WTC11 (cell line): ENCODE measurements at regions not wholly inside any gene's neighbourhood (a gene's known extent, or its start where the extent isn't known, plus 50 kb on each side); places are given as distances from the start of the nearest gene placed in this dataset.

Source experiments
- ATAC-seq: fragments of 200-7000 bp; cut with Tn5 transposase; 2 replicates; pipeline ENCODE4 v1.10.0; 2021; ENCODE audit warnings: mild to moderate bottlenecking, moderate library complexity
- CTCF ChIA-PET: fragments of 300-600 bp; sonication (Branson Sonifier 250); formaldehyde crosslinking; loops from one replicate; lab custom pipeline; 2021; ENCODE audit warnings: antibody characterized with exemption; lab: Charles Lee
- POLR2A ChIA-PET: fragments of 350-600 bp; sonication (Branson Sonifier 250); formaldehyde crosslinking; loops from one replicate; lab custom pipeline; 2021; ENCODE audit warnings: antibody characterized with exemption; lab: Charles Lee
- DNase-seq: peaks from one replicate; pipeline ENCODE4 v3.0.0; 2021; ENCODE audit warnings: low spot score
- H3K27ac Mint-ChIP-seq: 2 replicates; pipeline ENCODE4 v1.8.0; 2021; ENCODE audit warnings: mixed read lengths
- H3K27me3 Mint-ChIP-seq: 2 replicates; pipeline ENCODE4 v1.8.0; 2021; ENCODE audit warnings: low read depth, mild to moderate bottlenecking, moderate library complexity, mixed read lengths
- H3K36me3 Mint-ChIP-seq: 2 replicates; pipeline ENCODE4 v1.8.0; 2021; ENCODE audit warnings: mixed read lengths
- H3K4me1 Mint-ChIP-seq: 2 replicates; pipeline ENCODE4 v1.8.0; 2022; ENCODE audit warnings: mixed read lengths
- H3K4me3 Mint-ChIP-seq: 2 replicates; pipeline ENCODE4 v1.8.0; 2021; ENCODE audit warnings: mild to moderate bottlenecking, moderate library complexity, mixed read lengths
- H3K9me3 Mint-ChIP-seq: 2 replicates; pipeline ENCODE4 v1.8.0; 2021; ENCODE audit warnings: mixed read lengths
- FOXJ3 ChIP-seq: sonication (generic); formaldehyde crosslinking; IDR thresholded peaks from 2 replicates; pipeline ENCODE4 v1.9.0; 2021; ENCODE audit warnings: missing genetic modification reagents, mild to moderate bottlenecking, borderline replicate concordance
- NR1H2 ChIP-seq: sonication (generic); formaldehyde crosslinking; IDR thresholded peaks from 2 replicates; pipeline ENCODE4 v1.9.0; 2021; ENCODE audit warnings: mild to moderate bottlenecking, moderate library complexity, missing genetic modification reagents
- OVOL2 ChIP-seq: fragments of 250-450 bp; sonication (Bioruptor Pico); IDR thresholded peaks from 2 replicates; pipeline ENCODE4 v1.9.0; 2021; ENCODE audit warnings: mild to moderate bottlenecking, borderline replicate concordance
- PREB ChIP-seq: sonication (generic); formaldehyde crosslinking; IDR thresholded peaks from 2 replicates; pipeline ENCODE4 v1.8.1; 2022; ENCODE audit warnings: mild to moderate bottlenecking, missing genetic modification reagents, moderate library complexity, borderline replicate concordance
- PRRX2 ChIP-seq: fragments of 250-450 bp; sonication (Bioruptor Pico); IDR thresholded peaks from 2 replicates; pipeline ENCODE4 v1.8.0; 2021; ENCODE audit warnings: mild to moderate bottlenecking
- SMAD4 ChIP-seq: sonication (generic); formaldehyde crosslinking; IDR thresholded peaks from 2 replicates; pipeline ENCODE4 v1.8.0; 2022; ENCODE audit warnings: mild to moderate bottlenecking, missing genetic modification reagents
- TEAD1 ChIP-seq: sonication (generic); formaldehyde crosslinking; IDR thresholded peaks from 2 replicates; pipeline ENCODE4 v1.8.0; 2022; ENCODE audit warnings: mild to moderate bottlenecking, missing genetic modification reagents
- ZBTB43 ChIP-seq: sonication (generic); formaldehyde crosslinking; IDR thresholded peaks from 2 replicates; pipeline ENCODE4 v1.8.1; 2023; ENCODE audit warnings: mild to moderate bottlenecking, missing genetic modification reagents
- ZNF138 ChIP-seq: sonication (generic); formaldehyde crosslinking; conservative IDR thresholded peaks from 2 replicates; pipeline ENCODE4 v1.8.1; 2022; ENCODE audit warnings: mild to moderate bottlenecking, moderate library complexity, missing genetic modification reagents
- ZNF671 ChIP-seq: fragments of 250-450 bp; sonication (Bioruptor Pico); IDR thresholded peaks from 2 replicates; pipeline ENCODE4 v1.8.0; 2021; ENCODE audit warnings: mild to moderate bottlenecking
- TF ChIP-seq, protein P1 (sequence below): fragments of 250-450 bp; sonication (Bioruptor Pico); IDR thresholded peaks from 2 replicates; pipeline ENCODE4 v1.9.0; 2021; ENCODE audit warnings: mild to moderate bottlenecking, borderline replicate concordance
- TF ChIP-seq, protein P2 (sequence below): sonication (generic); formaldehyde crosslinking; IDR thresholded peaks from 2 replicates; pipeline ENCODE4 v1.8.0; 2022; ENCODE audit warnings: missing genetic modification reagents
- TF ChIP-seq, protein P3 (sequence below): sonication (generic); formaldehyde crosslinking; IDR thresholded peaks from 2 replicates; pipeline ENCODE4 v1.8.1; 2023; ENCODE audit warnings: mild to moderate bottlenecking, missing genetic modification reagents, borderline replicate concordance
- TF ChIP-seq, protein P4 (sequence below): sonication (generic); formaldehyde crosslinking; IDR thresholded peaks from 2 replicates; pipeline ENCODE4 v1.8.0; 2022; ENCODE audit warnings: mild to moderate bottlenecking, missing genetic modification reagents
- TF ChIP-seq, protein P5 (sequence below): sonication (generic); formaldehyde crosslinking; IDR thresholded peaks from 2 replicates; pipeline ENCODE4 v1.8.0; 2023; ENCODE audit warnings: missing genetic modification reagents, mild to moderate bottlenecking, borderline replicate concordance

DNA sequence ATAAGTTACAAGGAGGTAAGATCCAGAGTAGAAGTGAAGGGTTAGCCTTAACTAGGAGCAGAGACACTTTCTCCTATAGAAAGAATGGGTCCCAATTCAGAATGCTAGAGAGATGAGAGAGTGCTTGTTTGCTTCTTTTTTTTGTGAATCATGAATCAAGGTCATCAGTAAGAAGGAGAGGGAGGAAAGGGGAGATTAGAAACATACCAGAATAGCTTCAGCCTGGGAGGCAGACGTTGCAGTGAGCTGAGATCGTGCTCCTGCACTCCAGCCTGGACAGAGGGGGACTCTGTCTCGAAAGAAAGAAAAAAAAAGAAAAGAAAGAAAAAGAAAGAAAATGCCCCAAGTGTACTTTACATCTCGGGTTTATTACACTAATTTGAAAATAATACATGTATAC lies 55.8 kb upstream of the SLC35F5 start (continued):
- TF ChIP-seq, protein P1, sequence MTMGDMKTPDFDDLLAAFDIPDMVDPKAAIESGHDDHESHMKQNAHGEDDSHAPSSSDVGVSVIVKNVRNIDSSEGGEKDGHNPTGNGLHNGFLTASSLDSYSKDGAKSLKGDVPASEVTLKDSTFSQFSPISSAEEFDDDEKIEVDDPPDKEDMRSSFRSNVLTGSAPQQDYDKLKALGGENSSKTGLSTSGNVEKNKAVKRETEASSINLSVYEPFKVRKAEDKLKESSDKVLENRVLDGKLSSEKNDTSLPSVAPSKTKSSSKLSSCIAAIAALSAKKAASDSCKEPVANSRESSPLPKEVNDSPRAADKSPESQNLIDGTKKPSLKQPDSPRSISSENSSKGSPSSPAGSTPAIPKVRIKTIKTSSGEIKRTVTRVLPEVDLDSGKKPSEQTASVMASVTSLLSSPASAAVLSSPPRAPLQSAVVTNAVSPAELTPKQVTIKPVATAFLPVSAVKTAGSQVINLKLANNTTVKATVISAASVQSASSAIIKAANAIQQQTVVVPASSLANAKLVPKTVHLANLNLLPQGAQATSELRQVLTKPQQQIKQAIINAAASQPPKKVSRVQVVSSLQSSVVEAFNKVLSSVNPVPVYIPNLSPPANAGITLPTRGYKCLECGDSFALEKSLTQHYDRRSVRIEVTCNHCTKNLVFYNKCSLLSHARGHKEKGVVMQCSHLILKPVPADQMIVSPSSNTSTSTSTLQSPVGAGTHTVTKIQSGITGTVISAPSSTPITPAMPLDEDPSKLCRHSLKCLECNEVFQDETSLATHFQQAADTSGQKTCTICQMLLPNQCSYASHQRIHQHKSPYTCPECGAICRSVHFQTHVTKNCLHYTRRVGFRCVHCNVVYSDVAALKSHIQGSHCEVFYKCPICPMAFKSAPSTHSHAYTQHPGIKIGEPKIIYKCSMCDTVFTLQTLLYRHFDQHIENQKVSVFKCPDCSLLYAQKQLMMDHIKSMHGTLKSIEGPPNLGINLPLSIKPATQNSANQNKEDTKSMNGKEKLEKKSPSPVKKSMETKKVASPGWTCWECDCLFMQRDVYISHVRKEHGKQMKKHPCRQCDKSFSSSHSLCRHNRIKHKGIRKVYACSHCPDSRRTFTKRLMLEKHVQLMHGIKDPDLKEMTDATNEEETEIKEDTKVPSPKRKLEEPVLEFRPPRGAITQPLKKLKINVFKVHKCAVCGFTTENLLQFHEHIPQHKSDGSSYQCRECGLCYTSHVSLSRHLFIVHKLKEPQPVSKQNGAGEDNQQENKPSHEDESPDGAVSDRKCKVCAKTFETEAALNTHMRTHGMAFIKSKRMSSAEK (CRISPR knock-in tag), result no peak
- TF ChIP-seq, protein P2, sequence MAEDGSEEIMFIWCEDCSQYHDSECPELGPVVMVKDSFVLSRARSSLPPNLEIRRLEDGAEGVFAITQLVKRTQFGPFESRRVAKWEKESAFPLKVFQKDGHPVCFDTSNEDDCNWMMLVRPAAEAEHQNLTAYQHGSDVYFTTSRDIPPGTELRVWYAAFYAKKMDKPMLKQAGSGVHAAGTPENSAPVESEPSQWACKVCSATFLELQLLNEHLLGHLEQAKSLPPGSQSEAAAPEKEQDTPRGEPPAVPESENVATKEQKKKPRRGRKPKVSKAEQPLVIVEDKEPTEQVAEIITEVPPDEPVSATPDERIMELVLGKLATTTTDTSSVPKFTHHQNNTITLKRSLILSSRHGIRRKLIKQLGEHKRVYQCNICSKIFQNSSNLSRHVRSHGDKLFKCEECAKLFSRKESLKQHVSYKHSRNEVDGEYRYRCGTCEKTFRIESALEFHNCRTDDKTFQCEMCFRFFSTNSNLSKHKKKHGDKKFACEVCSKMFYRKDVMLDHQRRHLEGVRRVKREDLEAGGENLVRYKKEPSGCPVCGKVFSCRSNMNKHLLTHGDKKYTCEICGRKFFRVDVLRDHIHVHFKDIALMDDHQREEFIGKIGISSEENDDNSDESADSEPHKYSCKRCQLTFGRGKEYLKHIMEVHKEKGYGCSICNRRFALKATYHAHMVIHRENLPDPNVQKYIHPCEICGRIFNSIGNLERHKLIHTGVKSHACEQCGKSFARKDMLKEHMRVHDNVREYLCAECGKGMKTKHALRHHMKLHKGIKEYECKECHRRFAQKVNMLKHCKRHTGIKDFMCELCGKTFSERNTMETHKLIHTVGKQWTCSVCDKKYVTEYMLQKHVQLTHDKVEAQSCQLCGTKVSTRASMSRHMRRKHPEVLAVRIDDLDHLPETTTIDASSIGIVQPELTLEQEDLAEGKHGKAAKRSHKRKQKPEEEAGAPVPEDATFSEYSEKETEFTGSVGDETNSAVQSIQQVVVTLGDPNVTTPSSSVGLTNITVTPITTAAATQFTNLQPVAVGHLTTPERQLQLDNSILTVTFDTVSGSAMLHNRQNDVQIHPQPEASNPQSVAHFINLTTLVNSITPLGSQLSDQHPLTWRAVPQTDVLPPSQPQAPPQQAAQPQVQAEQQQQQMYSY (CRISPR knock-in tag), result no peak
- no peak for TF ChIP-seq SMAD4
- TF ChIP-seq NR1H2 (CRISPR knock-in tag), result no peak
- no peak for TF ChIP-seq TEAD1
- no peak for TF ChIP-seq FOXJ3 (CRISPR knock-in tag)
- TF ChIP-seq, protein P3, sequence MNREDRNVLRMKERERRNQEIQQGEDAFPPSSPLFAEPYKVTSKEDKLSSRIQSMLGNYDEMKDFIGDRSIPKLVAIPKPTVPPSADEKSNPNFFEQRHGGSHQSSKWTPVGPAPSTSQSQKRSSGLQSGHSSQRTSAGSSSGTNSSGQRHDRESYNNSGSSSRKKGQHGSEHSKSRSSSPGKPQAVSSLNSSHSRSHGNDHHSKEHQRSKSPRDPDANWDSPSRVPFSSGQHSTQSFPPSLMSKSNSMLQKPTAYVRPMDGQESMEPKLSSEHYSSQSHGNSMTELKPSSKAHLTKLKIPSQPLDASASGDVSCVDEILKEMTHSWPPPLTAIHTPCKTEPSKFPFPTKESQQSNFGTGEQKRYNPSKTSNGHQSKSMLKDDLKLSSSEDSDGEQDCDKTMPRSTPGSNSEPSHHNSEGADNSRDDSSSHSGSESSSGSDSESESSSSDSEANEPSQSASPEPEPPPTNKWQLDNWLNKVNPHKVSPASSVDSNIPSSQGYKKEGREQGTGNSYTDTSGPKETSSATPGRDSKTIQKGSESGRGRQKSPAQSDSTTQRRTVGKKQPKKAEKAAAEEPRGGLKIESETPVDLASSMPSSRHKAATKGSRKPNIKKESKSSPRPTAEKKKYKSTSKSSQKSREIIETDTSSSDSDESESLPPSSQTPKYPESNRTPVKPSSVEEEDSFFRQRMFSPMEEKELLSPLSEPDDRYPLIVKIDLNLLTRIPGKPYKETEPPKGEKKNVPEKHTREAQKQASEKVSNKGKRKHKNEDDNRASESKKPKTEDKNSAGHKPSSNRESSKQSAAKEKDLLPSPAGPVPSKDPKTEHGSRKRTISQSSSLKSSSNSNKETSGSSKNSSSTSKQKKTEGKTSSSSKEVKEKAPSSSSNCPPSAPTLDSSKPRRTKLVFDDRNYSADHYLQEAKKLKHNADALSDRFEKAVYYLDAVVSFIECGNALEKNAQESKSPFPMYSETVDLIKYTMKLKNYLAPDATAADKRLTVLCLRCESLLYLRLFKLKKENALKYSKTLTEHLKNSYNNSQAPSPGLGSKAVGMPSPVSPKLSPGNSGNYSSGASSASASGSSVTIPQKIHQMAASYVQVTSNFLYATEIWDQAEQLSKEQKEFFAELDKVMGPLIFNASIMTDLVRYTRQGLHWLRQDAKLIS (CRISPR knock-in tag), result no peak
- no peak for TF ChIP-seq OVOL2 (CRISPR knock-in tag)
- no peak for TF ChIP-seq PREB (CRISPR knock-in tag)

DNA sequence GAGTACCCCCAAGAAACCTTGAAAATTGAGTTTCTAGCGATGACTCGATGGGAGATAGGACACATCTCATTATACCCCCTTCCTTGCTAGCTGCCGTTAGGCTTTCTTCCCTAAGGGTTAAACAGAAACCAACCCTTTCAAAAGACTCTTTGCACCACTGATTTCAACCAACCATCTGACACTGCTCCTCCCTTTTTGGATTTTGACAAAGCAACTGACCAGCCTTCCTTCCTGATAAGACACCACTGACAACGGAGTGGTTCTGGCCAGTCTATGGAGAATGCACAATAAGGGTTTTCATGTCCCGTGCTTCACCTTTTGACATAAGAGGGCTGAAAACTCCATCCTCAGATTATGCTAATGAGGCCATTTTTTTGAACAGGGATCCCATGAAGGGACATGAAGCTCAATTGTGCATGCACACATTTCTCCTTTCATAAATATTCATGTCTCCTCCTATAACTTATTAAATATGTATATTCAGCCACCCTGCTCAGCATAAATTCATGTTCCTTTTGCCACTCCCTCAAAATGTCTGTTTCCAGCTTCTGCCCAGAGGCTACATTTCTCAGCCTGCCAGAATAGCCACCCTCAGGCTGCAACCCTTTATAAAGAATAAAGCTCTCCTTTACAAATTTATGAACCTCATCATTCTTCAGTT lies 52.8 kb upstream of the SLC35F5 start:
- Mint-ChIP-seq H3K4me3 (no peak overlapping the region), H3K4me1 (no peaks in the 10 kb centered on the region), H3K27ac (no peak overlapping the region), H3K27me3 (peaks cover 2% of the 10 kb centered on the region), H3K9me3 (peaks cover 13% of the 10 kb centered on the region), H3K36me3 (no peaks in the 10 kb centered on the region)
- ChIA-PET CTCF (no interaction called here), POLR2A (no interaction called here)
- no peak for ATAC-seq
- no peak for DNase-seq
- no peak for TF ChIP-seq ZBTB43 (CRISPR knock-in tag)
- TF ChIP-seq, protein P4, sequence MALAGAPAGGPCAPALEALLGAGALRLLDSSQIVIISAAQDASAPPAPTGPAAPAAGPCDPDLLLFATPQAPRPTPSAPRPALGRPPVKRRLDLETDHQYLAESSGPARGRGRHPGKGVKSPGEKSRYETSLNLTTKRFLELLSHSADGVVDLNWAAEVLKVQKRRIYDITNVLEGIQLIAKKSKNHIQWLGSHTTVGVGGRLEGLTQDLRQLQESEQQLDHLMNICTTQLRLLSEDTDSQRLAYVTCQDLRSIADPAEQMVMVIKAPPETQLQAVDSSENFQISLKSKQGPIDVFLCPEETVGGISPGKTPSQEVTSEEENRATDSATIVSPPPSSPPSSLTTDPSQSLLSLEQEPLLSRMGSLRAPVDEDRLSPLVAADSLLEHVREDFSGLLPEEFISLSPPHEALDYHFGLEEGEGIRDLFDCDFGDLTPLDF, result no peak
- TF ChIP-seq PRRX2 (CRISPR knock-in tag), result no peak
- no peak for TF ChIP-seq ZNF138 (CRISPR knock-in tag)
- TF ChIP-seq ZNF671 (CRISPR knock-in tag), result no peak
- TF ChIP-seq, protein P5, sequence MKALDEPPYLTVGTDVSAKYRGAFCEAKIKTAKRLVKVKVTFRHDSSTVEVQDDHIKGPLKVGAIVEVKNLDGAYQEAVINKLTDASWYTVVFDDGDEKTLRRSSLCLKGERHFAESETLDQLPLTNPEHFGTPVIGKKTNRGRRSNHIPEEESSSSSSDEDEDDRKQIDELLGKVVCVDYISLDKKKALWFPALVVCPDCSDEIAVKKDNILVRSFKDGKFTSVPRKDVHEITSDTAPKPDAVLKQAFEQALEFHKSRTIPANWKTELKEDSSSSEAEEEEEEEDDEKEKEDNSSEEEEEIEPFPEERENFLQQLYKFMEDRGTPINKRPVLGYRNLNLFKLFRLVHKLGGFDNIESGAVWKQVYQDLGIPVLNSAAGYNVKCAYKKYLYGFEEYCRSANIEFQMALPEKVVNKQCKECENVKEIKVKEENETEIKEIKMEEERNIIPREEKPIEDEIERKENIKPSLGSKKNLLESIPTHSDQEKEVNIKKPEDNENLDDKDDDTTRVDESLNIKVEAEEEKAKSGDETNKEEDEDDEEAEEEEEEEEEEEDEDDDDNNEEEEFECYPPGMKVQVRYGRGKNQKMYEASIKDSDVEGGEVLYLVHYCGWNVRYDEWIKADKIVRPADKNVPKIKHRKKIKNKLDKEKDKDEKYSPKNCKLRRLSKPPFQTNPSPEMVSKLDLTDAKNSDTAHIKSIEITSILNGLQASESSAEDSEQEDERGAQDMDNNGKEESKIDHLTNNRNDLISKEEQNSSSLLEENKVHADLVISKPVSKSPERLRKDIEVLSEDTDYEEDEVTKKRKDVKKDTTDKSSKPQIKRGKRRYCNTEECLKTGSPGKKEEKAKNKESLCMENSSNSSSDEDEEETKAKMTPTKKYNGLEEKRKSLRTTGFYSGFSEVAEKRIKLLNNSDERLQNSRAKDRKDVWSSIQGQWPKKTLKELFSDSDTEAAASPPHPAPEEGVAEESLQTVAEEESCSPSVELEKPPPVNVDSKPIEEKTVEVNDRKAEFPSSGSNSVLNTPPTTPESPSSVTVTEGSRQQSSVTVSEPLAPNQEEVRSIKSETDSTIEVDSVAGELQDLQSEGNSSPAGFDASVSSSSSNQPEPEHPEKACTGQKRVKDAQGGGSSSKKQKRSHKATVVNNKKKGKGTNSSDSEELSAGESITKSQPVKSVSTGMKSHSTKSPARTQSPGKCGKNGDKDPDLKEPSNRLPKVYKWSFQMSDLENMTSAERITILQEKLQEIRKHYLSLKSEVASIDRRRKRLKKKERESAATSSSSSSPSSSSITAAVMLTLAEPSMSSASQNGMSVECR (CRISPR knock-in tag), result no peak
